ENCODE measurements at regions not wholly inside any gene's neighbourhood (a gene's known extent, or its start where the extent isn't known, plus 50 kb on each side); places are given as distances from the start of the nearest gene placed in this dataset.

GRCh38 chr6:121857551-121857950 is 422.1 kb downstream of the GJA1 start:
- TF ChIP-seq, protein P1, sequence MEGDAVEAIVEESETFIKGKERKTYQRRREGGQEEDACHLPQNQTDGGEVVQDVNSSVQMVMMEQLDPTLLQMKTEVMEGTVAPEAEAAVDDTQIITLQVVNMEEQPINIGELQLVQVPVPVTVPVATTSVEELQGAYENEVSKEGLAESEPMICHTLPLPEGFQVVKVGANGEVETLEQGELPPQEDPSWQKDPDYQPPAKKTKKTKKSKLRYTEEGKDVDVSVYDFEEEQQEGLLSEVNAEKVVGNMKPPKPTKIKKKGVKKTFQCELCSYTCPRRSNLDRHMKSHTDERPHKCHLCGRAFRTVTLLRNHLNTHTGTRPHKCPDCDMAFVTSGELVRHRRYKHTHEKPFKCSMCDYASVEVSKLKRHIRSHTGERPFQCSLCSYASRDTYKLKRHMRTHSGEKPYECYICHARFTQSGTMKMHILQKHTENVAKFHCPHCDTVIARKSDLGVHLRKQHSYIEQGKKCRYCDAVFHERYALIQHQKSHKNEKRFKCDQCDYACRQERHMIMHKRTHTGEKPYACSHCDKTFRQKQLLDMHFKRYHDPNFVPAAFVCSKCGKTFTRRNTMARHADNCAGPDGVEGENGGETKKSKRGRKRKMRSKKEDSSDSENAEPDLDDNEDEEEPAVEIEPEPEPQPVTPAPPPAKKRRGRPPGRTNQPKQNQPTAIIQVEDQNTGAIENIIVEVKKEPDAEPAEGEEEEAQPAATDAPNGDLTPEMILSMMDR (IDR thresholded peaks at IDR 0.05; ENCODE audit: insufficient read depth, low read length): no peak
- no peak for TF ChIP-seq REST (IDR thresholded peaks at IDR 0.05; ENCODE audit: insufficient replicate concordance, low read depth)
